Neural cell (in vitro differentiated cells): ENCODE measurements at regions not wholly inside any gene's neighbourhood (a gene's known extent, or its start where the extent isn't known, plus 50 kb on each side); places are given as distances from the start of the nearest gene placed in this dataset.

Experiments used
- H2AFZ ChIP-seq: fragments of 200-600, 300-800 bp; sonication (generic), shearing (Covaris generic); 2 replicates; pipeline ENCODE4 v1.6.0; 2014; ENCODE audit warnings: low read depth, mild to moderate bottlenecking, antibody characterized with exemption, low read length, moderate library complexity
- H3F3A ChIP-seq: fragments of 200-600 bp; shearing (Covaris generic); 2 replicates; pipeline ENCODE4 v1.6.1; 2016; ENCODE audit warnings: mild to moderate bottlenecking, moderate library complexity, mixed read lengths, antibody characterized with exemption, low read length; ENCODE audit not compliant: insufficient read depth, poor library complexity, severe bottlenecking
- H3K27ac ChIP-seq: fragments of 200-600, 300-800 bp; sonication (generic), shearing (Covaris generic); 2 replicates; pipeline ENCODE4 v1.5.1; 2014; ENCODE audit warnings: mild to moderate bottlenecking, low read length, moderate library complexity
- H3K27me3 ChIP-seq: fragments of 300-800, 200-600 bp; sonication (generic), shearing (Covaris generic); 2 replicates; pipeline ENCODE4 v1.6.0; 2014; ENCODE audit warnings: mild to moderate bottlenecking, low read depth, low read length, moderate library complexity; ENCODE audit not compliant: insufficient read depth
- H3K36me3 ChIP-seq: fragments of 300-800, 200-600 bp; sonication (generic), shearing (Covaris generic); 2 replicates; pipeline ENCODE4 v1.5.1; 2014; ENCODE audit warnings: mild to moderate bottlenecking, antibody characterized with exemption, low read length, moderate library complexity; ENCODE audit not compliant: insufficient read depth
- H3K4me2 ChIP-seq: fragments of 300-800, 200-600 bp; sonication (generic), shearing (Covaris generic); 2 replicates; pipeline ENCODE4 v1.6.0; 2014; ENCODE audit warnings: mild to moderate bottlenecking, low read length
- H3K4me3 ChIP-seq: fragments of 300-800, 200-600 bp; sonication (generic), shearing (Covaris generic); 2 replicates; pipeline ENCODE4 v1.5.1; 2014; ENCODE audit warnings: mild to moderate bottlenecking, low read length, moderate library complexity
- H3K79me2 ChIP-seq: fragments of 200-600 bp; shearing (Covaris generic); replicated peaks from 2 replicates; pipeline ENCODE4 v1.6.0; 2014; ENCODE audit warnings: mild to moderate bottlenecking, low read length, moderate library complexity; ENCODE audit not compliant: insufficient read depth
- H3K9ac ChIP-seq: fragments of 300-800, 200-600 bp; sonication (generic), shearing (Covaris generic); 2 replicates; pipeline ENCODE4 v1.6.1; 2016; ENCODE audit warnings: mild to moderate bottlenecking, low read length, mixed read lengths
- H3K9me2 ChIP-seq: fragments of 200-600 bp; shearing (Covaris generic); 2 replicates; pipeline ENCODE4 v1.6.1; 2016; ENCODE audit warnings: mild to moderate bottlenecking, low read length, mixed read lengths; ENCODE audit not compliant: insufficient read depth
- H3K9me3 ChIP-seq: fragments of 200-600, 300-800 bp; sonication (generic), shearing (Covaris generic); 2 replicates; pipeline ENCODE4 v1.6.1; 2016; ENCODE audit warnings: mild to moderate bottlenecking, mixed run types, low read length, moderate library complexity, mixed read lengths
- H4K20me1 ChIP-seq: fragments of 200-600 bp; shearing (Covaris generic); 2 replicates; pipeline ENCODE4 v1.6.1; 2016; ENCODE audit warnings: mild to moderate bottlenecking, mixed run types; ENCODE audit not compliant: insufficient read depth
- CTCF ChIP-seq: fragments of 450-650 bp; IDR thresholded peaks from 2 replicates; pipeline ENCODE4 v1.5.1; 2014; ENCODE audit warnings: antibody characterized with exemption, mild to moderate bottlenecking, moderate library complexity; ENCODE audit not compliant: poor library complexity, severe bottlenecking
- EP300 ChIP-seq: fragments of 450-650 bp; conservative IDR thresholded peaks from 2 replicates; pipeline ENCODE4 v1.6.1; 2014; ENCODE audit warnings: antibody characterized with exemption, mild to moderate bottlenecking, moderate library complexity; ENCODE audit not compliant: poor library complexity, severe bottlenecking
- EZH2 ChIP-seq: fragments of 200-600, 300-800 bp; shearing (Covaris generic), sonication (generic); IDR thresholded peaks from 2 replicates; pipeline ENCODE4 v1.6.1; 2014; ENCODE audit warnings: antibody characterized with exemption, low read length, borderline replicate concordance, mild to moderate bottlenecking; ENCODE audit not compliant: insufficient read depth, poor library complexity, severe bottlenecking
- MXI1 ChIP-seq: fragments of 450-650 bp; conservative IDR thresholded peaks from 2 replicates; pipeline ENCODE4 v1.6.1; 2014; ENCODE audit warnings: antibody characterized with exemption, mild to moderate bottlenecking; ENCODE audit not compliant: poor library complexity, severe bottlenecking
- POLR2AphosphoS5 ChIP-seq: IDR thresholded peaks from 2 replicates; pipeline ENCODE4 v1.6.1; 2012
- RAD21 ChIP-seq: fragments of 450-650 bp; conservative IDR thresholded peaks from 2 replicates; pipeline ENCODE4 v1.6.1; 2014; ENCODE audit warnings: antibody characterized with exemption, mild to moderate bottlenecking, moderate library complexity
- REST ChIP-seq: IDR thresholded peaks from 2 replicates; pipeline ENCODE4 v1.6.1; 2012; ENCODE audit warnings: borderline replicate concordance
- SMC3 ChIP-seq: fragments of 450-650 bp; conservative IDR thresholded peaks from 2 replicates; pipeline ENCODE4 v1.6.1; 2014; ENCODE audit warnings: antibody characterized with exemption, mild to moderate bottlenecking, moderate library complexity; ENCODE audit not compliant: poor library complexity
- TAF1 ChIP-seq: IDR thresholded peaks from 2 replicates; pipeline ENCODE4 v1.6.1; 2012; ENCODE audit warnings: low read depth

- Histone ChIP-seq H3K4me3 (no peak overlapping the region), H3K27me3 (no peaks in the 10 kb centered on the region)
Measured at GRCh38 chr13:88217883-88218282, 546.7 kb downstream of the SLITRK5 start.

GRCh38 chr13:88223958-88224357, 552.8 kb downstream of the SLITRK5 start:
- Histone ChIP-seq H2AFZ (no peak overlapping the region), H3F3A (no peaks in the 10 kb centered on the region), H3K9me2 (no peaks in the 10 kb centered on the region), H3K36me3 (no peaks in the 10 kb centered on the region), H4K20me1 (no peaks in the 10 kb centered on the region), H3K9ac (no peak overlapping the region), H3K4me3 (no peak overlapping the region), H3K27me3 (no peaks in the 10 kb centered on the region), H3K79me2 (no peaks in the 10 kb centered on the region), H3K4me2 (no peak overlapping the region), H3K9me3 (no peaks in the 10 kb centered on the region), H3K27ac (no peak overlapping the region)
- TF ChIP-seq POLR2AphosphoS5 (no peak), REST (no peak), TAF1 (no peak), RAD21 (no peak), MXI1 (no peak), CTCF (no peak), EP300 (no peak)

More at GRCh38 chr13:88217883-88218282, 546.7 kb downstream of the SLITRK5 start:
- no peak overlapping the region for H3K9ac ChIP-seq
- TF ChIP-seq POLR2AphosphoS5 (no peak), RAD21 (no peak), EZH2 (no peak), CTCF (no peak), SMC3 (no peak), TAF1 (no peak), REST (no peak), EP300 (no peak), MXI1 (no peak)
- H3K27ac ChIP-seq: no peak overlapping the region
- H3K9me2 ChIP-seq: no peaks in the 10 kb centered on the region
- H3K4me2 ChIP-seq: no peak overlapping the region
- no peaks in the 10 kb centered on the region for H3K36me3 ChIP-seq
- no peak overlapping the region for H2AFZ ChIP-seq
- H3K79me2 ChIP-seq: no peaks in the 10 kb centered on the region
- H3F3A ChIP-seq: no peaks in the 10 kb centered on the region
- H4K20me1 ChIP-seq: no peaks in the 10 kb centered on the region
- H3K9me3 ChIP-seq: no peaks in the 10 kb centered on the region
